Right lobe of liver (tissue), 6 donors: ENCODE measurements at regions not wholly inside any gene's neighbourhood (a gene's known extent, or its start where the extent isn't known, plus 50 kb on each side); places are given as distances from the start of the nearest gene placed in this dataset.

Experiments used
- ATAC-seq, 4 donors: fragments of 200-7000 bp; cut with Tn5 transposase; one replicate each; pipeline ENCODE4 v1.9.1; 2020; ENCODE audit warnings: mild to moderate bottlenecking in 4 of 4, moderate library complexity in 4 of 4
- DNase-seq, 3 donors: peaks; one replicate each; pipeline ENCODE4 v3.0.0-alpha.2; 2020
- H3K27ac ChIP-seq, 3 donors: fragments of 200-600 bp; one replicate each; pipeline ENCODE4 v1.8.0; 2022
- H3K27me3 ChIP-seq, 2 donors: fragments of 200-600 bp; one replicate each; pipeline ENCODE4 v1.8.0; 2022
- H3K36me3 ChIP-seq, 4 donors: fragments of 200-600 bp; sonication (generic) in 1 of 4; one replicate each; pipeline versions ENCODE4 v1.5.1 to v1.8.0; 2017 to 2022; ENCODE audit warnings: control low read depth in 1 of 4
- H3K4me1 ChIP-seq, 4 donors: fragments of 200-600 bp; sonication (generic) in 1 of 4; one replicate each; pipeline versions ENCODE4 v1.5.1 to v1.8.0; 2017 to 2022; ENCODE audit warnings: control low read depth in 1 of 4
- H3K4me3 ChIP-seq, 3 donors: fragments of 200-600 bp; one replicate each; pipeline ENCODE4 v1.8.0; 2022
- H3K9me3 ChIP-seq, 4 donors: fragments of 200-600 bp; sonication (generic) in 1 of 4; one replicate each; pipeline versions ENCODE4 v1.5.1 to v1.8.0; 2017 to 2022; ENCODE audit warnings: control low read depth in 1 of 4
- CTCF ChIP-seq, 4 donors: fragments of 200-600 bp in 3 of 4; fragments of 450-650 bp in 1 of 4; IDR thresholded peaks; one replicate each; pipeline versions ENCODE4 v1.5.1 to v1.8.0; 2016 to 2022; ENCODE audit warnings: antibody characterized with exemption in 4 of 4, mild to moderate bottlenecking in 2 of 4
- POLR2A ChIP-seq: fragments of 450-650 bp; IDR thresholded peaks from one replicate; pipeline ENCODE4 v1.6.1; 2017; ENCODE audit warnings: antibody characterized with exemption, mild to moderate bottlenecking
- WGBS: methylation state at CpG from one replicate; pipeline ENCODE4 v1.1.6; 2018; ENCODE audit warnings: low coverage, low lambda C conversion rate; ENCODE audit not compliant: insufficient coverage; ENCODE audit errors: missing lambda C conversion rate; 5-methylcytosine and 5-hydroxymethylcytosine counted together
- intact Hi-C, 2 donors: fragments of 100-400 bp; cut with DNase I; formaldehyde crosslinking; loops; one replicate each; pipeline versions ENCODE4 v1.11.2 to v1.14.1; 2022
- donor health status: DM: no; HTN: yes; CAD: no.
- donor health status: DM: no; HTN: no; CAD: no.
- donor health status: DM: no; HTN: no; CAD: no.
- donor health status: DM: no; HTN: yes; CAD: no.
- donor health status: DM: no; HTN: yes; CAD: no.

- WGBS, result 80% methylated on average over 3 of the region's 9 CpGs
- H3K36me3 ChIP-seq, result no peaks in the 10 kb centered on the region
- H3K4me1 ChIP-seq, result no peaks in the 10 kb centered on the region
- H3K27ac ChIP-seq, result no peak overlapping the region
- H3K27me3 ChIP-seq, result no peaks in the 10 kb centered on the region
- intact Hi-C loops, result no loop called here
- H3K9me3 ChIP-seq, result no peaks in the 10 kb centered on the region
- DNase-seq (no peak), ATAC-seq (no peak)
- TF ChIP-seq CTCF (IDR thresholded peaks at IDR 0.05) (no peak), POLR2A (no peak)
- H3K4me3 ChIP-seq, result no peak overlapping the region
Observed at GRCh38 chr1:232386721-232387510, 243.0 kb downstream of the SIPA1L2 start.

DNA sequence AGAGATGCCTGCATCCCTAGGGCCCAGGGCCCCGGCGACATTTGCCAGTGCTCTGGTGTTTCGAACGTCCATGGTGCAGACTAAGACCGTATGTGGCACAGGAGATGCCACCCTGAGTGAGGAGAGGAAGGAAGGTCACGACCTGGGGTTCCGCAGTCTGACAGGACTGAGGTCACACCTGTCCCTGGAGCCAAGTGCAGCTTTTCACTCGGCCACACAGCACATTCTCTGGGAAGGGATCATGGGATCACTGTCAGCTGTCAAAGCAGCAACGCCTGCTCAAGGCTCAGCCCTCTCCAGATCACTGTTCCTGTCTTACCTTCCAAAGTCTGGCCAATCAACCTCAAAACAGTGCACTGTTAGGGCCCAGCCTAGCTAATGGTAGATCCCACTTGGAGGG is 243.6 kb downstream of the SIPA1L2 start:
- intact Hi-C loops, result no loop called here
- DNase-seq (no peak), ATAC-seq (no peak)
- Histone ChIP-seq H3K27me3 (no peaks in the 10 kb centered on the region), H3K9me3 (no peaks in the 10 kb centered on the region), H3K4me1 (no peaks in the 10 kb centered on the region), H3K36me3 (no peaks in the 10 kb centered on the region), H3K4me3 (no peak overlapping the region), H3K27ac (no peak overlapping the region)
- TF ChIP-seq CTCF (IDR thresholded peaks at IDR 0.05) (no peak), POLR2A (no peak)
- no CpG with 5 or more reads among the region's 9 CpGs for WGBS

- ATAC-seq (peak in 1 of 4 donors; percentile 12), DNase-seq (no peak)
- no peaks in the 10 kb centered on the region for H3K36me3 ChIP-seq
- no peaks in the 10 kb centered on the region for H3K27me3 ChIP-seq
- no peak for TF ChIP-seq POLR2A
- no peak for TF ChIP-seq CTCF (IDR thresholded peaks at IDR 0.05)
- H3K4me1 ChIP-seq, result no peaks in the 10 kb centered on the region
- 76% methylated on average over 2 of the region's 10 CpGs for WGBS
- intact Hi-C loops, result no loop called here
- no peaks in the 10 kb centered on the region for H3K9me3 ChIP-seq
- no peak overlapping the region for H3K4me3 ChIP-seq
- no peak overlapping the region for H3K27ac ChIP-seq
Observed at GRCh38 chr1:232385221-232385620, 244.7 kb downstream of the SIPA1L2 start.

DNA sequence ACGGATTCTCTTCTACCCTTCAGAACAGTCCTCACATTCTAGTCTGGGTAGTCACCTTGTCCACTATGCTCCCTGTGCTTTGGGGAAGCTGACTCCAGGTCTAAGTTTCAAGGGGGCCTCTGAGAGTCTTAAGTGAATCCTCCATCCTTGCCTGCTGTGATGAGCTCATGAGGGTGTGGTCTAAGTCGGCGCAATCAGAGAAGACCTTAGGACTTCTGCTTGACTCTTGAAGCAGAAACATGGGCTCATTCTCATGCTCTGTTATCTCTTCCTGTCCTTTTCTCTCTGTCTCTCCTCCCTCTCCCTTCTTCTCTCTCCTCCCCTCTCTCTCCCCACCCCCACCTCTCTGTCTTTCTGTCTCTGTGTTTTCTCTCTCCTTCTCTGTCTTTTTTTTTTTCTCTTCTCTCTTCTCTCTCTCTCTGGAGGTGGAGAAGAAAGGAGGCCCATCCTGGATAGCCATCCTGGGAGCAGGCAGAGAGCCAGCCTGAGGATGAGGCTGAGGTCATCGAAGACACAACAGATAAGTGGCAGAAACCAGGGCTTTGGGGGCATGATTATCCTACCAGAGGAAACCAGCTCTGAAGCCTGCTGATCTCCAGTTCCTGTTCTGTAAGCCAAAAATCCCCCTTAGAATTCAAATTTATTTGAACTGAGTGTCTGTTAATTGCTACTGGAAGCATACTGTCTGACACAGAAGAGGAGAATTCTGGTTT is 245.6 kb downstream of the SIPA1L2 start:
- Histone ChIP-seq H3K36me3 (no peaks in the 10 kb centered on the region), H3K9me3 (no peaks in the 10 kb centered on the region), H3K27me3 (no peaks in the 10 kb centered on the region), H3K4me1 (no peaks in the 10 kb centered on the region), H3K27ac (no peak overlapping the region), H3K4me3 (no peak overlapping the region)
- DNase-seq (no peak), ATAC-seq (no peak)
- no peak for TF ChIP-seq POLR2A
- no peak for TF ChIP-seq CTCF (IDR thresholded peaks at IDR 0.05)
- intact Hi-C loops, result no loop called here
- 62% methylated on average over 3 of the region's 4 CpGs for WGBS
